ENCODE measurements at regions not wholly inside any gene's neighbourhood (a gene's known extent, or its start where the extent isn't known, plus 50 kb on each side); places are given as distances from the start of the nearest gene placed in this dataset.

DNA sequence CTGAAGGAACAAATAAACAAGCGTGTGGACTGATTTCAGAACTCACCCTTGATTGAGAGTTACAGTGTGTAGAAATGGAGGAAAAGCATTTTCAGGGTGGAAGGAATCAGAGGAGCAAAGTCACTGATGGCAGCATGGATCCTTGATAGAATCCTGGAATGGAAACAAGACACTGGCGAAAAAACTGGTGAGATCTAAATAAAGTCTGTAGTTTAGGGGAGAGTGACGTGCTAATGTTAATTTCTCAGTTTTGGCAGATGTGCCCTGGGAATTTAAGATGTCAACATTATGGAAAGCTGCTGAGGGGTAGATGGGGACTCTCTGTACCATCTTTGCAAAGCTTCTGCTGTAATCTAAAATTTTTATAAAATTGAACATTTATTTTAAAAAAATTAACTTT is 378.0 kb downstream of the UQCRFS1 start:
- no peak for DNase-seq

GRCh38 chr19:28831462-28831861 is 381.5 kb downstream of the UQCRFS1 start:
- DNase-seq, result no peak

GRCh38 chr19:28829762-28830161 is 383.2 kb downstream of the UQCRFS1 start:
- DNase-seq, result no peak

DNA sequence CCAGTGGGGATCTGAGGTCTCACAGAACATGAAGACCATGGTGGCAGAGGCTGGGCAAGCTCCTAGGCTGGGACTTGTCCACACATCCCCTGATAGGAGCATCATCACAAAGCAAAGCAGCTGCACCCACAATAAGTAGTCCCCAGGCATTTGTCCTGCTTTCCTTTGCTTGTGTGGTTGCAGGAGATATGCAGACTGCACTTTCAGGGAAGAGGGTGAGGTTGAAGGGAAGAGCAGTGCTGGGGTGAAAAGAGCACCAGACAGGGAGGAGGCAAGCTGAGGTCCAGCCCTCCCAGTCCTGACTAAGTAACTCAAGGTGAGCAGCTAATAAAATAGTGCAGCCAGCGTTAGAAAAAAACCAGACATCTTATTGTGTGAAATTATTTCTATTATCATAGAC is 383.6 kb downstream of the UQCRFS1 start:
- DNase-seq, result no peak

- no peak for DNase-seq
Observed at GRCh38 chr19:28828276-28828870, 384.6 kb downstream of the UQCRFS1 start.

DNA sequence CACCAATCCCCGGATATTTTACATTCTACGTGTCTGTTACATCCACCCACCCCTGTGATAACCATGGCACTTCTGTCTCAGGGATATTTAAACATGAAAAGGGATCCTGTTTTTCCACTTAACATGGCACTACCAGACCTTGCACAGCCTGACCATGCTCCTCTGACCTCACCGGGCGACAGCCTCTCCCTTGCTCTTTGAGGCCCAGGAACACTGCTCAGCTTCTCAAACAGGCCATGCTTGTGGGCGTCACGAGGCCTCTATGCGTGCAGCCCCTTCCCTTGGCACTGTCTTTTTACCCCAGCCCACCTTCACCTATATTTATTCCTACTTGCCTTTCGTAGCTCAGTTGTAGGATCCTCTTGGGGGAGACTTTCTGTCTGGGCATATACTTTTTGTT is 385.6 kb downstream of the UQCRFS1 start:
- no peak for DNase-seq

GRCh38 chr19:28823338-28823961 is 389.5 kb downstream of the UQCRFS1 start:
- DNase-seq, result no peak

DNA sequence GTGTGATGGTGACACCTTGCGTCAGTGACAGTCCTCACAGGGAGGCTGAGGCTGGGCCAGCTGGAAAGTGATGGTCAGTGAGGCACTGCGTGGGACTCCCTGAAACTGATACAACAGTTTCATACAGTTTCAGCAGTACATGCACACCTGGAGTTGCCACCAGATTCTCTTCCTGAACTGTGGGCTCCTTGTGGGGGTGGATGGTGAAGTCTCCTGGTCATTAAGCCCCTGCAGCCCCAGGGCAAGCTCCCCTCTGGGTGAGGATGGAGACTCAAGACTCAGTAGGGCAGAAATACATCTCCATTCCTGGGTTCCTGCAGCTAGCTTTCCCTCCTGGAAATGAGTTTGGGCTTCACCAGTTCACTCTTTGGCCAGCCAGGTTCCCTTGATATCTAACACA is 392.7 kb downstream of the UQCRFS1 start:
- DNase-seq, result no peak

DNA sequence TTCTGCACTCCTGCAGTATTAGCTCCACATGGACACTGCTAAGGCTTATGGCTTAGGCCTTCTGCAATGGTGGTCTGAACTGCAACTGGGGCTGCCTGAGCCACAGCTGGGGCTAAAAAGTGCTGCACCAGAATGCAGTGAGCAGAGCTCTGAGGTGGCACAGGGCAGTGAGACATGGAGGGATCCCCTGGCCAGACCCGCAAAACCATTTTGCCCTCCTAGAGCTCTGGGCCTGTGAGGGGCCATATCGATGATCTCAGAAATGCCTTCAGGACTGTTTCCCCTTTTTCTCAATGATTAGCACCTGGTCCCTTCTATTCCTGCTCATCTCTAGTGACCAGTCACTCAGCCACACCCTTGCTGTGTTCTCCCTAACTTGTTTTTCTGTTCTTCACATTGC is 397.7 kb downstream of the UQCRFS1 start:
- no peak for DNase-seq

GRCh38 chr19:28794301-28794700 is 418.6 kb downstream of the UQCRFS1 start:
- DNase-seq, result no peak

GRCh38 chr19:28793391-28794168 is 419.4 kb downstream of the UQCRFS1 start:
- no peak for DNase-seq

DNA sequence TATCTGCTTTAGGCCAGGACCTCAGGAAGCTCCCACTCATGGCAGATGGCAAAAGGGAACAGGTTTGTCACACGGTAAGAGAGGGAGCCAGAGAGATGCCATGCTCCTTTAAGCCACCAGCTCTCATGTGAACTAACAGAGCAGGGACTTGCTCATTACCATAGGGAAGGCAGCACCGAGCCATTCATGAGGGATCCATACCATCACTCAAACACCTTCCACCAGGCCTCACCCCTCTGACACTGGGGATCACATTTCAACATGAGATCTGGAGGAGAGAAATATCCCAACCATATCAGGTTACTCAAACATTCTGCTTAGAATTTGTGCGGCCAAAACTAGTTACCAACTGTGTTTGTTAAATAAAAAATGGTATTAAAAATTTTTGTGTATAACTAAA is 427.0 kb downstream of the UQCRFS1 start:
- no peak for DNase-seq

GRCh38 chr19:28764066-28764465 is 448.9 kb downstream of the UQCRFS1 start:
- DNase-seq, result no peak

DNA sequence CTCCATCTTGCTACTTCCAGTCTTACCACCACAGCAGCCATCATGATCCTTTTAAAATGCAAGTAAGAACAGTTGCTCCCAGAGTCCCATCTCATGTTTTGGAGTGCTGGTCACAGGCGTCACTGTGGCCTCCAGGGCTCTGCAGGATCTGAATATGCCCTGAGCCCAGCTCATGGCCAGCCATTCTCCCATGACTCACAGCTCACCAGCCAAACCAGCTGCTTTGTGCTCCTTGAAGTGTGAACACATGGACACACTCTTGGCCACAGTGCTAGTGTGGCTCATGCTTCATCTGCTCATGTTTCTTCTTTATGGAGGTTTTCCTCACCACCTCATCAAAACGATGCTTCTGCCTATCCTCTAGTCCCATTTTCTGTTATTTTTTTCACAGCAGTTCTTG is 466.5 kb downstream of the UQCRFS1 start:
- no peak for DNase-seq

- no peak for DNase-seq
Observed at GRCh38 chr19:28744943-28745342, 468.0 kb downstream of the UQCRFS1 start.

- no peak for DNase-seq
Observed at GRCh38 chr19:28744014-28744413, 468.9 kb downstream of the UQCRFS1 start.

DNA sequence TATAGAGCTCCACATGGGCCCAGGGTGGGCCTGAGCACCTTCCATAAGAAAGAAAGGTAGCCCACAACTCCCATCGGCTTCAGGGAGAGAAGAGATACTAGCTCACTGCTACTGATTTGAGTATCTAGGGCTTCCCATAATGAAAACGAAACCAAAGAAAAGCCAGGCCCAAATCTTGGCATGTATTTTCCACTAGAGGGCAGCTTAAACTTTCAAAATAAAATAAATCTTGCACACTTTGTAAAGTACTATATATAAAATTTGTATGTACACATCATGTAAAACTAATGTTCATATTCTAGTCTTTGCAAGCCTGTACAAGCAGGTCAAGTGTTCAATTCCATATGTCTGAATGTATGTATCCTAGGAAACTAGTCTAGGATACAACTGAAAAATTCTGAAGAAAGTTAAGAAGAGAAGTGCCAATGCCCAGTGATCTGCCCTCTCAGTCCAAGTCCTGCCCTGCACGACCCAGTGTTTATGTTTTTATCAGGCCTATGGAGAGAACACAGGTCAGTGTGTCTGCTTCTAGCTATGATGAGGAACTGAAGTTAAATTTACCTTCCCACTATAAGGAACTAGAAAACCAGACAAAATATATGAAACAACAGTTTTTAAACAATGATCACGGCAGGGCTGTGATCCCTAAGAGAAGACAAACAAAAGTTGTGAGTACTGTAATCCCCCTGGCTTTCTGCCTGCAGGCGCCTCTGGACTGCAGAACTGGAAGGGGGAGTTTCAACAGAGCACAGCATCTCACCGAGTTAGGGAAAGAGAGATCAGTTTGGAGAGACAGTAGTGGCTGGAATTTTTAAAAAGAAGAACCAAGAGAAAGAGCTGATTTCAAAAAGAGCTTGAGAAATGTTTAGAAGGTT is 475.7 kb downstream of the UQCRFS1 start:
- peak in 1 of 2 experiments; percentile 59 for DNase-seq

DNA sequence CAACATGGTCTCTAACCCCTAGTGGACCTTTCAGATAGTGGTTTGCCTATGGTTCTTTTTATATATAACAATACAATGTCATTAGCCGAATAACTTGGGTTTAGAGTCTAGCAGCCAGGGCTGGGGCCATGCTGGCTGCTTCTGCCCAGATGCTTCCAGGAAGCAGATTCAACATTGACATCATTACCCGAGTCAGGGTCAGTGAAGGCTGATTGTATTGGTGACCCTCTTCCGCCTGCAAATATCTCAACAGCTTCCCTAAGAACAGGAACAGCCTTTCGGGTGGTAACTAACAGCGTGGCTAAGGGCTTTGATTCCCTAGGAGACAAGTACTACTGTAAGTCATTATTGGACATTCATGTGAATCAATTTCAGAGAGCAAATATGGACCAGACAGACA is 476.4 kb downstream of the UQCRFS1 start:
- DNase-seq, result no peak

- DNase-seq, result no peak
Observed at GRCh38 chr19:28731577-28731976, 481.4 kb downstream of the UQCRFS1 start.

DNA sequence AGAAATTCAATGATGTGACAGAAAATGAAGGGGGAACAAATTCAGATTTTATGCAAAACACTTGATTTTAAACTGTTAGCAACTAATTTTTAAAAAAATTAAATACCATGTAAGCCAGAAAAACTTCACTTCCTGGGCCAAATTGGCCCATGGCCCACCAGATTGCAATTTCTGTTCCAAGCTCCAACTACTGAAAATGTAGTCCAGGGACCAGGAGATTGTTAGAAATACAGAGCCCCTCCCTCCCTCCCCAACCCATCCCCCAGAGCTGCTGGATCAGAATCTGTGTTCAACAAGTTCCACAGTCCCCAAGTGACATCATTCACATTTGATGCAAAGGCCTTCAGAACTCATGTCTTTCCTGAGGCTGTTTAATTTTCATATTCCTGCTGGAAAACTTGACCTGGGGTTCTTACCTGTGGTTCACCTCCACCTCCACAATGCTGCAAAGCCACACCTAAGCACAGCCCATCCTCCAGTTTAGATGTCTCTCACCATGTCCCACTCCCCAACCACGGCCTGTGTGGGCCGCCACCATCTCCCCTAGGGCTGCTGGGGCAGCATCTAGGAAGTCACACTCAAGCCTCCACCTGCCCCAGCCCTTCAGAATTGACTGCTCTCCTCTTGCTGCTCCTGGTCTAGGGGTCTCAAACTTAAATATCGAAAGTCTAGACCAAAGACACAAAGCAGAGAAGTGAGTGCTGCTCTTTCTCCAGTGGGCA is 482.0 kb downstream of the UQCRFS1 start:
- DNase-seq, result no peak

DNA sequence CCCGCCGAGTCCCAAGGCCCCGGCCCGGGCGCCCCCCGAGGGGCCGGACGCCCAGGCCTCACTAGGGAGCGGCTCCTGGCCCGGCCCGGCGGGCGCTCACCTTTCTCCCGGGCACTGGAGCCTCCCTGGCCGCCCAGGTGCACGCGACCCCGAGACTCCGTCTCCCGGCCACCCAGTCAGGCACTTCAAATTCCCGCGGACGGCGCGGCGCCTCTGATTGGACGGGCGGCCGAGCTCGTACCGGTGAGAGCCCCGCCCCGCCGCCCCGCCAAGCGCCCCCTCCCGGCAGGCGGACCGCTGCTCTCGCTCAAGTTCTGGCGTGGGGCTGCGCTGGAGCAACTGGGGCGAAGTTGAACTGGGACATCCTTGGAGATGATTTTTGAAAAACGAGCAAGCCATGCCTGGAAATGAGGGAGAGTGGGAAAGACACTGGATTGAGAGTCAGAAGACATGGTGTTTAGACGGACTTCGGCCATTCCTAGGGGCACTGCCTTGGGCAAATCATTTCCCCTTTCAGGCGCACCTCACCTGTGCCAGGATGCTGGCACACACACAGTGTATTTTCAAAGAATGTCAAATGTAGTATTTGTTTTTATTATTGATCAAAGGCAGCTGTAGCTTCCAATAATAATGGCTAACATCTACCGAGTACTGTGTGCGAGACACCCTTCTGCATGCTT is 485.3 kb downstream of the UQCRFS1 start:
- DNase-seq, result no peak
